NCI-H345 (cell line): ENCODE measurements at regions not wholly inside any gene's neighbourhood (a gene's known extent, or its start where the extent isn't known, plus 50 kb on each side); places are given as distances from the start of the nearest gene placed in this dataset.
"Not testable (repeated sequence)": the region's sequence is repeated elsewhere in the genome, so short reads cannot be mapped to it uniquely, and the experiment has no call there.

Experiments
- DNase-seq: peaks from one replicate; lab custom pipeline; 2025; lab: John Stamatoyannopoulos, UW

DNA sequence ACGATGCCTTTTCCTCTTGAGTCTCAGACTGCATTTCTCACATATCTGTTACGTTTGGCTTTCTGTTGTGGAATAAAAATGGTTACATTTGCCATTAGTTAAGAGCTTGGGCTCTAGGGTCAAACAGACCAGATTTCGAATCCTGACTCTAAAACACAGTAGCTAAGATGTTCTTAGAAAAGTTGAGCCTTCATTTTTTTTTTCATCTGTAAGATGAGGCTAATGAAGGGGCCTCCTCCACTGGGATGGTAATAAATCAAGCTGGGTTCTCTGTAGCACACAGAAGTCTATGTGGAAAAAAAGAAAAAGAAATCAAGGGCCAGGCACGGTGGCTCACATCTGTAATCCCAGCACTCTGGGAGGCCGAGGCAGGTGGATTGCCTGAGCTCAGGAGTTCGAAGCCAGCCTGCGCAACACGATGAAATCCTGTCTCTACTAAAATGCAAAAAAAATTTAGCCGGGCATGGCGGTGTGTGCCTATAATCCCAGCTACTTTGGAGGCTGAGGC lies 49.9 kb upstream of the CAPRIN1 start:
- DNase-seq = no peak

DNA sequence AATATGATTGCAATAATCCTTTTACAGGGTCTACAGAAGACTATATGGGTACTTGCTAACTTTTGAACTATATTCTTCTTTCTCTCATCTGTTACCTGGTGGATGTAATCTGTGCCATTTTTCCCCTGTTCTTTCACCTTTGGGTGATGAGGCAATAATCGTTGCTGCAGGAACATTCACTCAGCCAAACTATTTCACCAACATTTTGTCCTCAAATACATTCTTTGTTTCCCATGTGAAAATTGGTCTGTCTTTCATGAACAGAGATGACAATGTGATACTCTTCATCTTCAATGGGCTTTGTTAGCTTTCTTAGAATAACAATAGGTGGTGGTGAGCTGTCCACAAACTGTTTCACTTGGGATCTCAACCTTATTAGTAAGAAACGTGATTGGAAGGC lies 52.1 kb upstream of the CAPRIN1 start:
- DNase-seq = no peak

DNA sequence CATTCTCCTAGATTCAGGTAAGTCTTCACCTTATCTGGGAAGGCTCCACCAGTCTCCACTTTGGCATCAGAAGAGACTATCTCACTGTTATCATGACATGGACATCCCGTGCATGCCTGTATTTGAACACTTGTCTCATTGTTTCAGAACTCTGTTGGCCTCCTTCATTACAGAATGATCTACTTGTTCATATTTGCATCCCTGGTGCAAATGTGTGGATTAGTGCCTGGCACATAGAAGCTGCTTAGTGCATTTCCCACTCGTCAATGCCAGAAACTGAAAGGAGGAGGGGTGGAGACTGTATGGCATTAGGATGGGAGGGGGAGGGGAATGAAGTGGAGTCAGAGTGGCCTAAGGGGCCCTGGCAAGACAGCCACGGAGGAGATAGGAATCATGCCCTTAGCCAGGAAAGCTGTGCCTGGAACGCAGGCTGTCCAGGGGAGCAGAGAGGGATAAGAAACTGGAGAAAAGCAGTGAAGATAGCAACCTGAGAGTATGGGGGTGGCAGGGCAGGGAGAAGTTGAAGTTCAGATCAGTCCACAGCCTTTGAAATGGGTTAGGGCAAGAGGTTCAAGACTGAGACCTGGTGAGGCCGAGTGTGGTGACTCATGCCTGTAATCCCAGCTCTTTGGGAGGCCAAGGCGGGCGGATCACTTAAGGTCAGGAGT lies 53.8 kb upstream of the CAPRIN1 start:
- no peak for DNase-seq

DNA sequence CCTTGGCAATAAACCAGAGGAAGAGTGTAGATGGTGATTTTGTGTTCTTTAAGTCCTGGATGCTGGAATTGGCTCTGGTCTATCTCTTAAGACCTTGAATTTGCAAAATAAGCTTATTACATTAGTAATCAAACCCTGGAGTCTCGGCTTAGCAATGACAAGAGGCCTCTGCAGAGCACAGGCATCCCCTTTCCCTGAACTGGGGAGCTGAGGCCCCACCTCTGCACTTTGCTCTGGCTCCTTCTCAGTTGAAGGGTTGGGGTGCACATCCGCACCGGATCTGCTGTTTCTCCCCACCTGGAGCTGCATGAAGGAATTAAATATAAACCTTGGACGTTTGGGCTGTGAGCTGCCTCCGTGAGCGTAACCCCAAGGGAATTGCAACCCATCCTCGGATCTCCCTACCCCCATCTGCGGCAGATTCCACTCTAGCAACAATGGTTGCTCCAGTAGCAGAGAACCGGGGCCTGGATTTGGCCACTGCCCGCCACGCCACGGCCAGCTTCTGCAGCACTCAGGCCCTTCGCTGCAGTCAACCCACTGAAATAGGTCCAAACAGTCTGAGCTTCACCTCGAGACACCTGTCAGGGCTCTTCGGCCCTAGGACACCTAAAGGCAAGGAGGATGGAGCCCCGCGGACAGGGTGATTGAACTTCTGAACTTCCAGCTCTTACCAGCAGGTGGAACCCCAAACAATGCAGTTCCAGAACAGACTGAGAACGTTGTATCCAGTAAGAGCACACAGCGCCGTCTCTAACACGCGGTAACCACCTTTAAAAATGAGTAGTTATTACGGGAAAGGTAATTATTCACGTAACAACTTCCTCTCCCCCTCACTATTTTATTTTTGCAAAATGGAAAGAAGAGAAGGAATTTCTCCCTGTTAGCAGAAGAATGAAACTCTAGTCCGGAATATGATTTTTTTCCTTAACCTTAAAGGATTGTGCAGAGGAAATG lies 54.8 kb upstream of the CAPRIN1 start:
- DNase-seq = peak; percentile 75

DNA sequence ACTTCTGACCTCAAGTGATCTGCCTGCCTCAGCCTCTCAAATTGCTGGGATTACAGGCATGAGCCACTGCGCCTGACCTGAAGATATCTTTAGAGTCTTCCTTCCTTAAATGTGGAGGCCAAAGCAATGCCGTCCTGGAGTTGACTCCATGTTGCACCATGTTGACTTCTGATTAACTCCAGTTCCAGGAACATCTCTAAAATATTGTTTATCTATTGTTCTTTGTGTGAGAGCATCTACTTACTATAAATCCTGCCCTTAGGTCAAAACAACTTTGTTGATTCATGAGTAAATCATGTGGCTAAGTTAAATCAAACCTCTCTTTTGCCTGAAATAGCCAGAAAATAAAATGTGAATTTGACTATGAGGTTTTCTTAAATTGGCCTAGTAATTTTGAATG lies 56.6 kb upstream of the CAPRIN1 start:
- no peak for DNase-seq

DNA sequence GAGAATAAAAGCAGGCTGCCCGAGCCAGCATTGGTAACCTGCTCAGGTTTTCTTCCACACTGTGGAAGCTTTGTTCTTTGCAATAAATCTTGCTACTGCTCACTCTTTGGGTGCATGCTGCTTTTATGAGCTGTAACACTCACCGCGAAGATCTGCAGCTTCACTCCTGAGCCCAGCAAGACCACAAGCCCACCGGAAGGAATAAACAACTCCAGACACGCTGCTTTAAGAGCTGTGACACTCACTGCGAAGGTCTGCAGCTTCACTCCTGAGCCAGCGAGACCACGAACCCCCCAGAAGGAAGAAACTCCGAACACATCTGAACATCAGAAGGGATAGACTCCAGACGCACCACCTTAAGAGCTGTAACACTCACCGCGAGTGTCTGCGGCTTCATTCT lies 60.4 kb upstream of the CAPRIN1 start:
- DNase-seq = not testable (repeated sequence)

DNA sequence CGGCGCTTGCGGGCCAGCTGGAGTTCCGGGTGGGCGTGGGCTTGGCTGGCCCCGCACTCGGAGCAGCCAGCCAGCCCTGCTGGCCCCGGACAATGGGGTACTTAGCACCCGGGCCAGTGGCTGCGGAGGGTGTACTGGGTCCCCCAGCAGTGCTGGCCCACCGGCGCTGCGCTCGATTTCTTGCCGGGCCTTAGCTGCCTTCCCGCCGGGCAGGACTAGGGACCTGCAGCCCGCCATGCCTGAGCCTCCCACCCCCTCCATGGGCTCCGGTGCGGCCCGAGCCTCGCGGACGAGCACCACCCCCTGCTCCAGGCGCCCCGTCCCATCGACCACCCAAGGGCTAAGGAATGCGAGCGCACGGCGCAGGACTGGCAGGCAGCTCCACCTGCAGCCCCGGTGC lies 61.4 kb upstream of the CAPRIN1 start:
- DNase-seq = not testable (repeated sequence)

DNA sequence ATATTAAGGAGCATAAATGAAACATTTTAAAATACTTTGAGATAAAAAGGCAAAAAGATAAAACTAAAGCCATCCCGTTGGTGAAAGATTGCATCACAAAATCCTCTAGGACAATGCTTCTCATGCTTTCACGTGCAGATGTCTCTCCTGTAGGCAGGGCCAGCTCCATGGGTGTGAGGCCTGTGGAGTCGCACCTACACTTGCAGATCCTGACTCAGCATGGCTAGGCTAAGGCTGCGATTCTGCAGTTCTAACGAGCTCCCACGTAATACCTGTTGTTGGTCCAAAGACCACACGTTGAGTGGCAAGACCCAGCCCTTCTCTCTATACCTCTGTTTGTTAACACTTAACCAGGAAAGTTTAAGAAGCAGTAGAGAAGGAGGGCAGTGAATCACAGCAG lies 62.1 kb upstream of the CAPRIN1 start:
- no peak for DNase-seq

DNA sequence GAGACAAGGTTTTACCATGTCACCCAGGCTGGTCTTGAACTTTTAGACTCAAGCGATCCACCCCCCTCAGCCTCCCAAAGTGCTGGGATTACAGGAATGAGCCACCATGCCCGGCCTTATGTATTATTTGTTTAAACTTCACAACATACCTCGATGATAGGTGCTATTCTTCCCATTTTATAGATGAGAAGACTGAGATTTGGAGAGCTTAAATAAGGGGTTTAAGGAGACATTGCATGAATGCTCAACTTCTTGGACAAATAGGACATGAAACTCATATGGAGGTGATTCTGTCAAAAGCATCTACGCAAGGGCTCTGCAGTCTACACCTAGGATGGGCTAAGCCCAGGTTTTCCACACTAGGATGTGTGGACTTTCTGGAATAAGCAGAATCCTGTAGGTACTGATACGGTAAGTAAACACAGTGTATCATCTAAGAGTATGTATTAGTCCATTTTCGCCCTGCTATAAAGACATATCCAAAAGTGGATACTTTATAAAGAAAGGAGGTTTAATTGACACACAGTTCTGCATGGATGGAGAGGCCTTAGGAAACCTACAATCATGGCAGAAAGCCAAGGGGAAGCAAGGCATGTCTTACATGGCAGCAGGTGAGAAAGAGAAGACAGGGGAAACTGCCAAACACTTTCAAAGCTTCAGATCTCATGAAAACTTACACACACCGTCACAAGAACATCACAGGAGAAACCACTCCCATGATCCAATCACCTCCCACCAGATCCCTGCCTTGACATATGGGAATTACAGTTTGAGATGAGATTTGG lies 62.8 kb upstream of the CAPRIN1 start:
- no peak for DNase-seq

DNA sequence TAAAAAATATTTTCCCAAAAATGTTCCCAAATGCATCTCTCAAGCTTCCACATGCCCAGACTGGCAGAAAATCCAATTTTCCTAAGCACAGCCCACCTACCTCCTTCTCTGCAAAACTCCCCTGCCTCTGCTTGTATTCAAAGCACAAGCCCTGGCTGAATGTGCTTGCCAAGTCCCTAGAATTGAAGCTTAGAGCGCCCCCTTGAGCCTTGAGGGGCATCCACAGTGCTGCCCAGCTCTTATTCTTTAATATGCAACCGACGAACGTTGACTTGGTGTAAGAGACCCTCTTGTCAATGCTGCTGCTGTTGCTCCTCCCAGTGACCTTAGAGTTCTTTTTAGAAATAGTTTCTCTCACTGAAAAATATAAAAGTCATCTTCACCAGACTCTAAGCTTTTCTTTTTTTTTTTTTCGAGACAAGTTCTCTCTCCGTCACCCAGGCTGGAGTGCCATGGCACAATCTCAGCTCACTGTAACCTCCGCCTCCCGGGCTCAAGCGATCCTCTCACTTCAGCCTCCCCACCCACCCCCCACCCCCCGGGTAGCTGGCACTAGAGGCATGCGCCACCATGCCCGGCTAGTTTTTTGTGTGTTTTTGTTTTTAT lies 63.5 kb upstream of the CAPRIN1 start:
- peak; percentile 79 for DNase-seq

DNA sequence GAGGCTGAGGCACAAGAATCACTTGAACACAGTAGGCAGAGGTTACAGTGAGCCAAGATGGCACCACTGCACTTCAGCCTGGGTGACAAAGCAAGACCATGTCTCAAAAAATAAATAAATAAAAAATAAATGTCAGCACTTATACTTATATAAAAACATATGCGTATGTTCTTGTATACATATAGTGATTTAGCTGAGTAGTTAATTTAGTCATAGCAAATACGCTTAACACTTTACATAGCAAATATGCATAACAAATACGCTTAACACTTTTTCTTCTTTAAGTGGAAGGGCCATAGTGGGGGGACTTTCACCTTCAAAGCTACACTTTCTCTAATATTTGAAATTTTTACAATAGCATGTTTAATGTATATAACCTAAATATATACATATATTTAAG lies 64.0 kb upstream of the CAPRIN1 start:
- no peak for DNase-seq

DNA sequence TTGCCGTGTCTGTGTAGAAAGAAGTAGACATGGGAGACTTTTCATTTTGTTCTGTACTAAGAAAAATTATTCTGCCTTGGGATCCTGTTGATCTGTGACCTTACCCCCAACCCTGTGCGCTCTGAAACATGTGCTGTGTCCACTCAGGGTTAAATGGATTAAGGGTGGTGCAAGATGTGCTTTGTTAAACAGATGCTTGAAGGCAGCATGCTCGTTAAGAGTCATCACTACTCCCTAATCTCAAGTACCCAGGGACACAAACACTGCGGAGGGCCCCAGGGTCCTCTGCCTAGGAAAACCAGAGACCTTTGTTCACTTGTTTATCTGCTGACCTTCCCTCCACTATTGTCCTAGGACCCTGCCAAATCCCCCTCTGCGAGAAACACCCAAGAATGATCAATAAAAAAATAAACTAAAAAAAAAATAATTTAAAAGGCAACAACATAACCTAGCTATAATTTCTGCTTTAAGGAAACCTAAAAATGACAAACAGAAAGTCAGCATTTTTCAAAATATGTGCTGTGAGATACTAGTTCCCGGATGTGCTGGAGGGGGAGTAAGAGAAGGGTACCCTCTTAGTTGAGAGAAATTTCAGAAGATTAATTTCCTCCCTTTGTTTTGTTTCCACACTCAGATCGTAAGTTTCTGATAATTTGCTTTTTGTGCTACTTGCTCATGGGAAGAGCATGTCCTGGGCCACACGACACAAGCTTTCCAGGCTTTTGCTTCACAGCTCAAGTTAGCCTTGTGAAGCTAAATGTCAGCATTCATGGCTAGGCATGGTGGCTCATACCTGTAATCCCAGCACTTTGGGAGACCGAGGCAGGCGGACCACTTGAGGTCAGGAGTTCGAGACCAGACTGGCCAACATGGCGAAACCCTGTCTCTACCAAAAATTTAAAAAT lies 64.7 kb upstream of the CAPRIN1 start:
- DNase-seq = not testable (repeated sequence)

DNA sequence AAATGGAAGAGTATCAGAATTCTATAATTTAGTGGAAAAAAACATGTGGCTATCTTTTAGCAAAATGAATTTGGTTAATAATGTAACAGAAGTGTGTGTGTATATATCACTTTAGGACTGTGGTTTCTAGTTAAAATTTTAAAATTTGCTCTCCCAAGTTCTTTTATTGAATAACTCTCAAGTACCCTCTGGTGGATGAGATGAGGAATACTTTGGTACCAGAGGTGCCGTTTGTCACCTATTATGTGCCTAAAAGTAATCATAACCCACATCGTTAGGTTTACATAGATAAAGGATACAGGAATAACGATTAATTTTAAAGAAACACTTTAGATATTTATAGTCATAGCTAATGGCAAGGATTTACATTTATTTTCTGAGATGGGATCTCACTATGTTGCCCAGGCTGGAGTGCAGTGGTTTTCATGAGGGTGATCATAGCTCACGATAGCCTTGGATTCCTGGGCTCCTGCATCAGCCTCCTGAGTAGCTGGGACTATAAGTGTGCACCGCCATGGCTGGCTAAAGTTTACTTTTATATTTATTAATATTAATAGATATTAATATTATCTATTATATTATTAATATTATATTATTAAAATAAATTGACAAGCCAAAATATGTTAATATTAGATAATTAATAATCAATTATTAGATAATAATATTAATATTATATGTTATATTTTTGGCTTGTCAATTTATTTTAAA lies 66.7 kb upstream of the CAPRIN1 start:
- no peak for DNase-seq

DNA sequence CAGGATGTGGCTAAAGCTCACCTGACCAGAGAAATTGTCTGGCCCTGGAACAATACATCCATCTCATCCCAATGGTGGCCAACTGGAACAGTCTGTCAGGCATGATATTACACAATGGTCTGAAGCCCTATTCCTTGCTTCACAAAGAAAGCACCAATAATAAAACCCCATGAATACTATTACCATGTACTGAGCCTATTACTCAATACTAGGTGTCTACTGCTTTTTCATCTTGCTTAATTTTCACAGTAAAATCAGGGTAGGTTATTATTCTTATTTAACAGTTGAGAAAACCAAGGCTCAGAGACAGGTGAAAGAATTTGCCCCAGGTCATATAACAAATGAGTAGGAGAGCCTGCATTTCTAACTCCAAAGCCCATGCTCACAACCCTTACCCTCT lies 68.9 kb upstream of the CAPRIN1 start:
- DNase-seq = no peak

DNA sequence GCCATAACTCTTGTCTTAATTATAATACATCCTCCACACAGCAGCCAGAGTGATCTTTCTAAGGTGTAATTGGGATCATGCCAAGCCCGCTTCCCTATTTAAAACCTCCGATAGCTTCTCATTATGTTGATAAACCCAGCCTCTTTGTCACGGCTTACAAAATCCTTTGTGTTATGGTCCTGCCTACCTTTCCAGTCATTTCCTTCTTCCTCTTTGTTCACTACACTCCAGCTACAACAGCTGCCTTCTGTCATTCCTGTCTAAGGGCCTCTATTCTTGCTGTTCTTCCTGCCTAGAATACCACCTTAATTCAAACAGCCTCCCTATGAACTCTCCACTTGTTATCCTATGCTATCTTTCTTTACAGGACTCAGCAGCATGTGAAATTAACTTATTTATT lies 70.6 kb upstream of the CAPRIN1 start:
- peak; percentile 94 for DNase-seq

DNA sequence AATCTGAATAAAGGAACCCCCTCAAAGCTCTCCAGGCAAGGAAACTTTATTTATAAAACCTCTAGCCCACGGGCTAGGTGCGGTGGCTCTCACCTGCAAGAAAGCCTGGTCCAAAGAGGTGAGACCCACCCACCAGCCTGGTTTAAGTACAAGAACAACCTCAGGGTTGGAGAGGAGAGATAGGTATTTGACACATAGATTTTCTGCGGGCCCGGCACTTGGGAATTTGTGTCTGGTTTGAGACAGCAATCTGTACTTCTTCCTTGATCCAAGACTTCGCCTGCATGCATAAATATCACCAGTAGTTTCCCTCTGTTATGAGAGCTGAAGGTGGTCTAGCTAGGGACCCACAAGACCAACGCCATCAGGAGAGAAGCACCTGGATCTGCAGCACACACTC lies 73.2 kb upstream of the CAPRIN1 start:
- no peak for DNase-seq

DNA sequence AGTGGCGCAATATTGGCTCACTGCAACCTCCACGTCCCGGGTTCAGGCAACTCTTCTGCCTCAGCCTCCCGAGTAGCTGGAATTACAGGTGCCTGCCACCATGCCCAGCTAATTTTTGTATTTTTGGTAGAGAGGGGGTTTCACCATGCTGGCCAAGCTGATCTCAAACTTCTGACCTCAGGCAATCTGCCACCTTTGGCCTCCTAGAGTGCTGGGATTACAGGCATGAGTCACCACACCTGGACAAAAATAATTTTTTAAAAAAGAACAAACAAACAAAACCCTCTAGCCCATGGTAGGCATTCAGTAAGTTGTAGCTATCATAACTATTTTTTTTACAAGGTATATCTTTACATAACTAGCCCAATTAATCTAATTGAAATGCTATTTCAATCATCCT lies 73.9 kb upstream of the CAPRIN1 start:
- DNase-seq = no peak

DNA sequence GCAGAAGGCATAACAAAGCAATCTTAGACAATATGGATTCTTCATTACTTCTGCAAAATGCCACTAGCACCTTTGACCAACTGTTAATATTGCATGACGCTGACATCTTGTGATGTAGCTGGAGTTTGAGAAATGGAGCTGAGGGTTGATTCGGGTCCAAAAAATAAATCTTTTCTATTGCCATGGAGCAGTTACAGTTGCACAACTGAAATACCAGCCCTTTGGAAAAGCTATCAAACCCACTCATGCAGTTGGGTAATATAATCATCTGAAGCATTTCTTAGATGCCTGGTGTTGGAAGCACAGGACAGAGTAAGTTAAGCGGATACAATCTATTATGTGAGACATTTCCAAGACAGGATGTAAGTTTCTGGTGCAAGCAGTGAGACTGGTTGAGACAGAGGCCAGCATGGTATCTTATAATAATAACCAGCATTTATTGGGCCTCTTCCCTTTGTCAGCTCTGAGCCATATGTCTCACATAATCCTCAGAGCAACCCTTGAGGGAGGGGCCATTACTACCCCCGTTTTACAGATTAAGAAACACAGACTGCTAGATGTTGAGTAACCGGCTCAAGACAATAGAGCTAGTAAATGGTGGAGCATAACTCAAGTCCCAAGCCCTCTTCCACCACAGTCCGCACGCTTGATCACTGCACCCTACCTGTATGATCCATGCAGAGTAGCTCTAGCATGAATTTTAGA lies 74.9 kb upstream of the CAPRIN1 start:
- DNase-seq = no peak

DNA sequence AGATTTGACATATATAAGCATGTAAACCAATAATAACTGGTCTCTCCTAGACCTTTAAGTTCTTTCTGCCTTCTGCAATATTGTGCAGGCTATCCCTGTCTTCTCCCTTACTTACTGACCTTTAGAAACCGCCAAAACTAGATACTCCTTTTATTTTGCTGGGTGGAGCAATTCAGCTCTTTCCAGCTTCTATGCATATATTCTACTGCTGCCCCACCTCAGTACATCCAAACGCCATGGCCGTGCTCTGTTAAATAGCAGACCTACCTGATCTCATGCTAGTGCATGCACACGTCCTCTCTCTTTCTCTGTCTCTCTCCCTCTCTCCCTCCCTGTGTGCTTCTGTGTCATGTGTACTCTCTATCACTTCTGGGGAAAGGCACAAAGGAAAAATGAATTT lies 76.7 kb upstream of the CAPRIN1 start:
- DNase-seq = no peak

DNA sequence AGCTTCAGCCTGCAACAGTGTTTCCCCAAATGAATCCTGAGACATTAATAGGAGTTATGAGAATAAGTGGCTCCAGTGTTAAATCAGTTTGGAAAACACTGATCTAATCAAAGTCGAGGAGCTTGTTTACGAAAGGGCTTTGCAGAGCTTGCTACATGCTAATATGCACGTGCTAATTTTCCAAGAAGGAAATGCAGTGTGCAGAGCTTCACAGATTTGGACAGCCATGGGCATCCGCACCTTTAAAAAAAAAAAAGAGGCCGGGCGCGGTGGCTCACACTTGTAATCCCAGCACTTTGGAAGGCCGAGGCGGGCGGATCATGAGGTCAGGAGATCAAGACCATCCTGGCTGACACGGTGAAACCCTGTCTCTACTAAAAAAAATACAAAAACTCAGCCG lies 79.7 kb upstream of the LMO2 start:
- not testable (repeated sequence) for DNase-seq
